ENCODE measurements at regions not wholly inside any gene's neighbourhood (a gene's known extent, or its start where the extent isn't known, plus 50 kb on each side); places are given as distances from the start of the nearest gene placed in this dataset.

GRCh38 chr12:127628645-127629044, 638.3 kb upstream of the TMEM132C start:
- H3K27ac ChIP-seq, result no peak overlapping the region
- no peak for TF ChIP-seq CTCF (IDR thresholded peaks at IDR 0.05; ENCODE audit: low read depth, low read length)
- DNase-seq, result no peak

GRCh38 chr12:127629066-127629820, 637.7 kb upstream of the TMEM132C start:
- Histone ChIP-seq H3K36me3 (no peaks in the 10 kb centered on the region), H3K4me3 (ENCODE audit: low read depth, low read length) (no peak overlapping the region), H3K9me3 (ENCODE audit: severe bottlenecking) (no peaks in the 10 kb centered on the region), H3K27me3 (ENCODE audit: insufficient read depth, low read depth, severe bottlenecking) (no peaks in the 10 kb centered on the region), H3K27ac (no peak overlapping the region)
- no peak for TF ChIP-seq CTCF (IDR thresholded peaks at IDR 0.05; ENCODE audit: low read depth, low read length)
- no peak for DNase-seq

More at GRCh38 chr12:127628645-127629044, 638.3 kb upstream of the TMEM132C start:
- Histone ChIP-seq H3K4me3 (ENCODE audit: low read depth, low read length) (no peak overlapping the region), H3K36me3 (no peaks in the 10 kb centered on the region), H3K9me3 (ENCODE audit: severe bottlenecking) (no peaks in the 10 kb centered on the region), H3K27me3 (ENCODE audit: insufficient read depth, low read depth, severe bottlenecking) (no peaks in the 10 kb centered on the region)

GRCh38 chr12:127632461-127632860, 634.5 kb upstream of the TMEM132C start:
- H3K27ac ChIP-seq, result no peak overlapping the region
- no peaks in the 10 kb centered on the region for H3K9me3 ChIP-seq (ENCODE audit: severe bottlenecking)
- no peak overlapping the region for H3K4me3 ChIP-seq (ENCODE audit: low read depth, low read length)
- no peak for DNase-seq
- H3K27me3 ChIP-seq (ENCODE audit: insufficient read depth, low read depth, severe bottlenecking), result no peaks in the 10 kb centered on the region
- no peaks in the 10 kb centered on the region for H3K36me3 ChIP-seq
- TF ChIP-seq CTCF (IDR thresholded peaks at IDR 0.05; ENCODE audit: low read depth, low read length), result no peak

- H3K4me3 ChIP-seq (ENCODE audit: low read depth, low read length), result no peak overlapping the region
- no peaks in the 10 kb centered on the region for H3K36me3 ChIP-seq
- no peaks in the 10 kb centered on the region for H3K9me3 ChIP-seq (ENCODE audit: severe bottlenecking)
- H3K27ac ChIP-seq, result no peak overlapping the region
- DNase-seq, result no peak
- H3K27me3 ChIP-seq (ENCODE audit: insufficient read depth, low read depth, severe bottlenecking), result no peaks in the 10 kb centered on the region
- TF ChIP-seq CTCF (IDR thresholded peaks at IDR 0.05; ENCODE audit: low read depth, low read length), result no peak
These were observed 631.1 kb upstream of the TMEM132C start for GRCh38 chr12:127635838-127636237.

- Histone ChIP-seq H3K27me3 (ENCODE audit: insufficient read depth, low read depth, severe bottlenecking) (no peaks in the 10 kb centered on the region), H3K27ac (no peak overlapping the region), H3K4me3 (ENCODE audit: low read depth, low read length) (no peak overlapping the region), H3K9me3 (ENCODE audit: severe bottlenecking) (no peaks in the 10 kb centered on the region), H3K36me3 (no peaks in the 10 kb centered on the region)
- no peak for DNase-seq
- TF ChIP-seq CTCF (IDR thresholded peaks at IDR 0.05; ENCODE audit: low read depth, low read length), result no peak
These were observed 630.1 kb upstream of the TMEM132C start for GRCh38 chr12:127636882-127637281.
